Activated naive CD4-positive, alpha-beta T cell treated with anti-CD3 and anti-CD28 coated beads, Interleukin-2, amount 50 U/mL, for 72 hours (primary cell): ENCODE measurements at regions not wholly inside any gene's neighbourhood (a gene's known extent, or its start where the extent isn't known, plus 50 kb on each side); places are given as distances from the start of the nearest gene placed in this dataset.
A peak's percentile ranks its signal among the peaks of the same experiment; 100 is the strongest.

ENCODE experiments used
- ATAC-seq, 2 donors: fragments of 150-1000 bp; cut with Tn5 transposase; 2 replicates each; pipeline ENCODE4 v1.10.0; 2021; ENCODE audit warnings: mild to moderate bottlenecking in 2 of 2, moderate library complexity in 2 of 2
- DNase-seq, 2 donors: peaks; one replicate each; pipeline ENCODE4 v3.0.0; 2021 to 2022; ENCODE audit warnings: low spot score in 2 of 2
- H3K27ac Mint-ChIP-seq, 2 donors: one replicate each; pipeline ENCODE4 v1.8.0; 2022; ENCODE audit warnings: mild to moderate bottlenecking in 2 of 2, mixed read lengths in 2 of 2
- H3K36me3 Mint-ChIP-seq, 2 donors: one replicate each; pipeline ENCODE4 v1.8.0; 2022; ENCODE audit warnings: mixed read lengths in 2 of 2
- H3K9me3 Mint-ChIP-seq, 2 donors: one replicate each; pipeline ENCODE4 v1.8.0; 2022; ENCODE audit warnings: mixed read lengths in 2 of 2

DNA sequence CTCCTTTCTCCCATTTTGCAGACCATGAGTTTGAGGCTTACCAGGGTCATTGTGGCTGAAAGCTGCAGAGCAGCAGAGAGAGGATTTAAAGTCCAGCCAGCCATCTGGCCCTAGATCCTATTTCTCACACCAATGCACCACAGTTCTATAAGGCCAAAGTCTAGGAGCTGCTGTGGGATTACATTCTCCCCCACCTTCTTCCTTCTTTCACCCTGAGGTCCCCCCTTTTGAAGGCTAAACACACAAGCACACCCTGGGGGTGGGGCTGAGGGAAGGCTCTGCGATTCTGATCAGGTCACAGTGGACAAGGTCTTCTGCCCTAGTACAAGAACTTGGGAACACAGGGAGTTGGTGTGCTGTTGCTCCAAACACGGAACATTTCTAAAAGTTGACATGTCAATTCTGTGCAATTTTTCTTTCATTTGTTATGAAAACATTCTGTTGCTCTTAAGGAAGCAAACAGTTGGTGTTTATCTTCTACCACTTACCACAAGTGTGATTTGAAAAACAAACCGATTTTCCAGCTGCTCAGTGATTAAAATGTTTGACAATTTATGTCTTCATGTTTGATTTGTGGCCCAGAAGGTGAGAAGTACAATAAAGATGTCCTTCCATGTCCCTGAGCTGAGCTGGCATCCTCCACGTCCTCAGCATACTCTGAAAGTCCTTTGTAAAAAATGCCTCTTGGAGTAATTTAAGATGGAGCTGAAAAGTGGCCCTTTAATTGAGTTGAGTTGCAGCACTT lies 271.6 kb upstream of the PPP2R2D start:
- DNase-seq (no peak), ATAC-seq (no peak)
- Mint-ChIP-seq H3K9me3 (peaks cover 0 to 9% of the 10 kb centered on the region in 2 donors), H3K27ac (no peak overlapping the region), H3K36me3 (no peaks in the 10 kb centered on the region)

DNA sequence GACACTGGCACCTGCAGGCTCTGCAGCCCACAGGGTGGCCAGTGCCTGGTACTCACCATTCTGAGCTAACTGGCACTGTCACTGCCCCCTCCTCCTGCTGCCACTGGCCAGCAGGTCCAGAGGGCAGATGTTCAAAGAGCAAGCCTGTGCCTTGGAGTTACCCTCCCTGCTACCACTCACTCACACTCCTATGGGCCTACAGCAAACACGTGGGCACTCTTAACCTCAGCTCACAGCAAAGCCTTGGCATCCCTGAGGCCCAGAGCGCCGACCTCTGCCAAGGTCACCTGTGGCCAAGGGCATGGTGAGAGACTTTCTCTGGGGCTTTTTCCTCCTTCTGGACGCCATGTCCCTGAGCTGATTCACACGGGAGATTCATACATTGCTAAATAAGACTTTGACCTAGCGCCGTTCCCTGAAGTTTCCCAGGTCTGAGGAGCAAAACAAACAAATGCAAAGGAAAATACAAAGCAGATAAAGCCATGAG lies 270.0 kb upstream of the PPP2R2D start:
- Mint-ChIP-seq H3K36me3 (peaks cover 0 to 3% of the 10 kb centered on the region in 2 donors), H3K9me3 (peaks cover 2 to 9% of the 10 kb centered on the region in 2 donors), H3K27ac (no peak overlapping the region)
- no peak for ATAC-seq
- DNase-seq, result no peak

DNA sequence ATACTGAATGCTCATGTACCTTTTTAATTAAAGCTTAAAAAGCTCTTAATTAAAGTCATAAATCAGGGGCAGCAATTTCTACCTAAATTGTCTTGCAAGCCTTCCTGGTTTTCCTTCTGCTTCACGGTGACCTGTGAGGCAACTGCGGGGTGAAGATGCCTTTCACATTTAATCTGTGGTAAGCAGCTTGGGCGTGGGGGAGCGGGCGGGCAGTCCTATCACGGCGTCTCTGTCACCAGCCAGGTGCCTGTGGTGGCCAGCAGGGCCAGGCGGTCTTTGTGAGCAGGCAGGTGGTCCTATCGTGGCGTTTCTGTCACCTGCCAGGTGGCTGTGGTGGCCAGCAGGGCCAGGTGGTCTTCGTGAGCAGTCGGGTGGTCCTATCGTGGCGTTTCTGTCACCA lies 269.2 kb upstream of the PPP2R2D start:
- Mint-ChIP-seq H3K9me3 (peaks cover 4 to 9% of the 10 kb centered on the region in 2 donors), H3K27ac (no peak overlapping the region), H3K36me3 (peaks cover 0 to 6% of the 10 kb centered on the region in 2 donors)
- ATAC-seq (no peak), DNase-seq (no peak)

DNA sequence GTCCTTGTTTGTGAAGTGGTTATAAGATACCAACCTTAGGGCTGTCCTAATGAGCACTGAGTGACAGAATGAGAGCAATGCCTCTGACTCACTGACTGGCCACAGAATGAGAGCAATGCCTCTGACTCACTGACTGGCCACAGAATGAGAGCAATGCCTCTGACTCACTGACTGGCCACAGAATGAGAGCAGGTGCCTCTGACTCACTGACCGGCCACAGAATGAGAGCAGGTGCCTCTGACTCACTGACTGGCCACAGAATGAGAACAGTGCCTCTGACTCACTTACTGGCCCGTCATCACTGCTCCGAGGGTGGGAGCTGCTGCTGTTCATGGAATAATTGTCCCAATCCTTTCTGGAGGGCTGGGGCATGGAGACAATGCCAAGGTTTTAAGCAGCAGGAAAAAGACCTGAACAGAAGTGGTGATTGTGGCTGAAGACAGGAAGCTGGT lies 265.2 kb upstream of the PPP2R2D start:
- Mint-ChIP-seq H3K27ac (no peak overlapping the region), H3K9me3 (peaks cover 0 to 9% of the 10 kb centered on the region in 2 donors), H3K36me3 (peaks cover 6 to 14% of the 10 kb centered on the region in 2 donors)
- ATAC-seq, result peak; percentile 78 to 93
- peak in 1 of 2 donors; percentile 64 for DNase-seq

DNA sequence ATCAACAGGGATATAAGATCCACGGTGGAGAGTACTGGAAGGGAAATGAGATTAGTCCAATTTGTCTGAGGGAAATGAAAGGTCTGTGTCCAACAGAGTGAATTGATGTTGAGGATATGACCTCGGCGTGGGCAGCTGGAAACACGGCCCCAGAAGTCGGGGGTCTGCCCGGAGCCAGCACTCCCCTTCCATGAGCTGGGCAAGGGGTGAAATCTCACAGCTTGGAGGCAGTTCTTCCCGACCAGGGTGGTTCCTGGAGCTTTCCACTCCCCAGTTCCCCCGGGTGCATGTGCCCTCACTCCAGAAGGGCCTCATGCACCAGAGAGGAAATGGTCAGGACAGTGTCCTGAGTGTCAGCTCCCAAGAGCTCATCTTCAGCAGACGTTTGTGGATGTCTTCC lies 264.7 kb upstream of the PPP2R2D start:
- H3K9me3 Mint-ChIP-seq, result peaks cover 0 to 9% of the 10 kb centered on the region in 2 donors
- H3K27ac Mint-ChIP-seq, result no peak overlapping the region
- DNase-seq (no peak), ATAC-seq (no peak)
- peaks cover 6 to 14% of the 10 kb centered on the region in 2 donors for H3K36me3 Mint-ChIP-seq

DNA sequence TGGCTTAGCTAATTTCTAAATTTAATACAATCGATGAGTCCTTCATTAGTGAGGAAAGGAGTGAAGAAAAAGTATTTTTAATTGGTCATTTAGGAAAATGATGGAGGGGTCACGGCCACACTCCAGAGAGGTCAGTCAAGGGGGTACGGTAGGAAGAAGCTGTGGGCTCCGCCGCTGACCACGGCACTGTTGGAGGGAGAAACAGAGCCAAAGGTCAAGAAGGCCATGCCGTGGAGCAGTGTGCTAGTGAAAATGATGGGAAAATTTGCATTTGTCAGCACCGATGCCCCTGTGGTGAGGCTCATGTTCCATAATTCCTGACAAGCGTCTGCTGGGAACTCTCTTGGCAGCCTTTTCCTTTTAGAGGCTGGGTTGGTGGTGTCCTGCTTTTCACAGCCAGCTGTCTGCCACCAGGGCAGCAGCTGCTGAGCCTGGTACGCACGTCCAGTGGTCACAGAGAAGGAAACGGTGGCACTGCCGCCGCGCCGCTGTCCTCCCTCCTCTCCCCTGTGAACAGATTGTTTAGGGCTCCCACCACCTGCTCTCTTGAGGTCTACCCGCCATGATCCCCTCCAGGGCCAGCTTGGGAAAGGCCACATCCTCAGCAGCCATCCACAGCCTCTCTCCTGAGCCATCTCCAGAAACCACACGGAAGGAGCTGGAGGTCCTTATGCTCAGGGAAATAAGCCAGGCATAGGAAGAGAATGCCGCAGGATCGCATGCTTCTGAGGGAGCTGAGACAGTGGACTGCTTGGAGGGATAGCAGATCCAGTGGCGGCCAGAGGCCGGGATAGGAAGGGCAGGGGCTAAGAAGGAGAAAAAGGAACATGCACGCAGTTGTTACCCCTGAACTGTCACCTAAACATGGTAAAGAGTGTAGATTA lies 263.7 kb upstream of the PPP2R2D start:
- ATAC-seq, result no peak
- DNase-seq, result no peak
- peaks cover 3 to 12% of the 10 kb centered on the region in 2 donors for H3K9me3 Mint-ChIP-seq
- H3K36me3 Mint-ChIP-seq, result peaks cover 6 to 14% of the 10 kb centered on the region in 2 donors
- no peak overlapping the region for H3K27ac Mint-ChIP-seq

DNA sequence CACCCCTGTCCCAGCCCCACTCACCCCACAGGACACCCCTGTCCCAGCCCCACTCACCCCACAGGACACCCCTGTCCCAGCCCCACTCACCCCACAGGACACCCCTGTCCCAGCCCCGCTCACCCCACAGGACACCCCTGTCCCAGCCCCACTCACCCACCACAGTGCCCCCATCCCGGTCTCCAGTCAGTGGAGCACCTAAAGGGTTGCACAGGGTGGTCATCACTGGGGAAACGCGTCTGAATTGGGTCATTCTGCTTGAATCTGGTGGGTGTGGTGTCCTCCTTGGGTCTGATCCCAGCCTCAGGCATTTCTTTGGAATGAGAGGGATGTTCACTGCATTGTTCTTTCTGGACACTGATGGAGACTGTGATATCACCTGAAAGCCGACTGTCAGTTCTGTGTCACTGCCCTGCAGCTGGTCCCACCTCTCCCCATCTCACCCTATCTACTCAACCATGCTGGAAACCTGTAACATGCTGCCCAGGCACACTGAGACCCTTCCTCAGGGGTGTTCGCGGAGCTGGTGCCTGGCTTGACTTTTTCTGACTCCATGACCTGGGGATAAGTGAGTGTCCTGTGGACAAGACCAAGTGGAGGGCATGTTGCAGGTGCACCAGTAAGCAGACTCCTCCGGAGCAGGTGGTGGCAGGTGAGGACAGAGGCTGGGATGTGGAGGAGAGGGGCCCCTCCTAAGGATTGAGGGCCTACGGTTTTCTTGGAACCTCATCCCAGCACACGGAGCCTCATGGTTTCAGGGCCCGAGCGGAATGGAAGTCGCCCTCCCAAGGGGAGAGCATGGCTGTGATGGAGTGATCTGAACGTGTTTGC lies 262.5 kb upstream of the PPP2R2D start:
- H3K36me3 Mint-ChIP-seq, result peaks cover 6 to 14% of the 10 kb centered on the region in 2 donors
- no peak overlapping the region for H3K27ac Mint-ChIP-seq
- peaks cover 4 to 13% of the 10 kb centered on the region in 2 donors for H3K9me3 Mint-ChIP-seq
- no peak for DNase-seq
- ATAC-seq, result no peak

DNA sequence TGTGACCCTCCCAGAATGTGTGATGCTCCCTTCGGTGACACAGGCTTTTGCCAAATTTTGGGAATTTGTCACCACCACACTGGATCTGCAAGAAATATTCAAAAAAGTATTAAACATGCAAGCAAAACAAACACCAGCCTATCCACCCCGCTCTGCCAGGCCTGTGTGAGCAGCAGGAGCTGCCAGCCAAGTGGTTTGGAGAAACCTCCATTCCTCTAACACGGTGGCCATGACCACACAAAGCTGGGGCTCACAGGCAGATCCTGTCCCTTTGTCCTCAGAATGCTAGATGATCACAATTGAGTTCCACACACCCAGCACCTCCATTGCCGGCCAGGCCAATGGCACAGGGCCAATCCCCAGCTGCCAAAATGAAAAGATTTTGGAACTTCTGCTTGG lies 261.9 kb upstream of the PPP2R2D start:
- Mint-ChIP-seq H3K36me3 (peaks cover 6 to 14% of the 10 kb centered on the region in 2 donors), H3K27ac (no peak overlapping the region), H3K9me3 (peaks cover 4 to 13% of the 10 kb centered on the region in 2 donors)
- DNase-seq (no peak), ATAC-seq (no peak)

DNA sequence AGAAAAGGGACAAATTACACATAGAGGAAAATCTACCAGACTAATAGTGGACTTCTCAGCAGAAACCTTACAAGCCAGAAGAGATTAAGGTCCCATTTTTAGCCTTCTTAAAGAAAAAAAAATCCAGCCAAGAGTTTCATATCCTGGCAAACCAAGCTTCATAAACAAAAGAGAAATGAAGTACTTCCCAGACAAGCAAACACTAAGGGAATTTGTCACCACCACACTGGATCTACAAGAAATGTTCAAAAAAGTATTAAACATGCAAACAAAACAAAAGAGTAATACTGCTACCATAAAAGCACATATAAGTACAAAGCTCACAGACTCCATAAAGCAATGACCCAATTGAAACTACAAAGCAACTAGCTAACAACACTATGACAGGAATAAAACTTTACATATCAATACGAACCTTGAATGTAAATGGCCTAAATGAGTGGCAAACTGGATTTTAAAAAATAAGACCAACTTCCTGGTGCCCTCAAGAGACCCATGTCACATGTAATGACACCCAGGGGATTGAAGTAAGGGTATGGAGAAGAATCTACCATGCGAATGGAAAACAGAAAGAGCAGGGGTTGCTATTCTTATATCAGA lies 260.7 kb upstream of the PPP2R2D start:
- ATAC-seq (no peak), DNase-seq (no peak)
- peaks cover 4 to 13% of the 10 kb centered on the region in 2 donors for H3K9me3 Mint-ChIP-seq
- H3K36me3 Mint-ChIP-seq, result peaks cover 6 to 14% of the 10 kb centered on the region in 2 donors
- no peak overlapping the region for H3K27ac Mint-ChIP-seq

DNA sequence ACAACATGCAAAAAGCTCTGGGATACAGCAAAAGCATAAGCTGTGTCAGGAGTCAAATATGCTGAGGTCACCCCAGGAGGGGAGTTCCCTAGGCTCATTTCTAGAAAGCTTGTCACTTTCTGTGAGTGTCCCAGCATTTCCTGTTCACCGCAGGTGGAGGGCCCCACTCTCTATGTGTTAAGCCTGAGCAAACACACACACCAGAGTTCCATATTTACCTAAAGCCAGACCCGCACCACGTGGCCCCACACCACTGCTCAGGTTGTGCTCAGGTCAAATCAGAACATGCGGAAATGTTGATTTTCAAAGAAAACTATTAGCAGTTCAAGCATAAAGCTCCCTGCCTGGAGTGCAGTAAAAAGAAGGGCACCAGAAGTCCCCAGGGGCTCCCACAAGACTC lies 259.6 kb upstream of the PPP2R2D start:
- ATAC-seq (peak; percentile 83 to 97), DNase-seq (peak in 1 of 2 donors; percentile 35)

DNA sequence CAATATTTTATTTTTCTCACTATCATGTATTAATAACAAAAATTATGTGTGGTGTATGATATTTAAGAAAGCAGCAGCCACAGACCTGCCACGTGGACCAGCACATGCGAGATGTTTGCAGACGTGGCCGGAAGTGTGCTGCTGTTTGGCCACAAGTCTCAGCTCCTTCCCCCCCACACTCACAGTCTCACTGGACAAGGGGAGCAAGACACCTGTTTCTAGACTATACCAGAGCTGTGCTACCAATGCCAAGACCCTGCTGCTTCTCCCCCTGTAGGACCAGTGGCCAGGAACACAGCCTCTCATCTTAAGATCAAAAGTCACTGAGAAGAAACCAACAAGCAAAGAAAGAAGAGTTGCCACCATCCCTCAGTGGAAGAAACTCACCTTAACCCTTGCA lies 258.9 kb upstream of the PPP2R2D start:
- H3K27ac Mint-ChIP-seq, result no peak overlapping the region
- peaks cover 6 to 8% of the 10 kb centered on the region in 2 donors for H3K36me3 Mint-ChIP-seq
- peaks cover 4 to 9% of the 10 kb centered on the region in 2 donors for H3K9me3 Mint-ChIP-seq
- no peak for ATAC-seq
- DNase-seq, result no peak

More for the DNA sequence above, 259.6 kb upstream of the PPP2R2D start:
- Mint-ChIP-seq H3K27ac (no peak overlapping the region), H3K36me3 (peaks cover 6 to 8% of the 10 kb centered on the region in 2 donors), H3K9me3 (peaks cover 4 to 9% of the 10 kb centered on the region in 2 donors)

DNA sequence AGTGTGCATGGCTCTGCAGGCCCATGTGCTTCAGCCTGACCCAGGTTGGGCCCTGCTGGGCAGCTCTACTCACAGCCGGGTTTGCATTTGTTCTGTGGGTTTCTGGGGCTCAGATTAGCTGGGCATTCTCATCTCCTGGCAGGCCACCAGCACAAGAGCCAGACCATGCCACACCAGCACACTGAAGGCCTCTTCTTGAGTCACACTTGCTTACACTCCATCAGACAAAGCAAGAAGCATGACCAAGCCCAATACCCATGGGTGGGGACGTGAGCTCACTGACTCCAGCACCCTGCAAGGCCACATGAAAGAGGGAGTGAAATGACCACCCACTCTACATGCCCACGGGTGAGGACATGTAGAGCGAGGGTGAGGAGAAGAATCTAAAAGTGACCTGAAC lies 257.8 kb upstream of the PPP2R2D start:
- ATAC-seq (no peak), DNase-seq (no peak)
- H3K9me3 Mint-ChIP-seq, result peaks cover 4 to 9% of the 10 kb centered on the region in 2 donors
- no peak overlapping the region for H3K27ac Mint-ChIP-seq
- H3K36me3 Mint-ChIP-seq, result peaks cover 6 to 8% of the 10 kb centered on the region in 2 donors

DNA sequence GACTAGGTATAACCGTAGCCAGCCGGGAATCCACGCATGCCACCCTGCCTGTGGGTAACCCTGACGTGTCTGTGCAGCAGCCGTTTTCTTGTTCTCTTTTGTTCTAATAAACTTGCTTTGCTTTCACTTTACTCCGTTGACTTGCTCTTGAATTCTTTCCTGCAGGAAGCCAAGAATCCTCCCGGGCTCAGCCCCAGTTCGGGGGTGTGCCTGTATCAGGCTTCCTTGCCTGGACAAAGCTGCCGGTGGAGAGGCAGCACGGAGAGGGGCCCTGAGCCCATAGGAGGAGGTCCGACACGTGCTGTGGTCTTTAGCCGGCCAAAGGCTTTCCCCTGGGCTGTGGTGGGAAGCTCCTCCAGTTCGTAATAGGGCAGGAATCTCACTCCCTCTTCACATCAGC lies 256.5 kb upstream of the PPP2R2D start:
- Mint-ChIP-seq H3K36me3 (peaks cover 6% of the 10 kb centered on the region in 2 donors), H3K27ac (no peak overlapping the region), H3K9me3 (peaks cover 4 to 9% of the 10 kb centered on the region in 2 donors)
- ATAC-seq (no peak), DNase-seq (no peak)

DNA sequence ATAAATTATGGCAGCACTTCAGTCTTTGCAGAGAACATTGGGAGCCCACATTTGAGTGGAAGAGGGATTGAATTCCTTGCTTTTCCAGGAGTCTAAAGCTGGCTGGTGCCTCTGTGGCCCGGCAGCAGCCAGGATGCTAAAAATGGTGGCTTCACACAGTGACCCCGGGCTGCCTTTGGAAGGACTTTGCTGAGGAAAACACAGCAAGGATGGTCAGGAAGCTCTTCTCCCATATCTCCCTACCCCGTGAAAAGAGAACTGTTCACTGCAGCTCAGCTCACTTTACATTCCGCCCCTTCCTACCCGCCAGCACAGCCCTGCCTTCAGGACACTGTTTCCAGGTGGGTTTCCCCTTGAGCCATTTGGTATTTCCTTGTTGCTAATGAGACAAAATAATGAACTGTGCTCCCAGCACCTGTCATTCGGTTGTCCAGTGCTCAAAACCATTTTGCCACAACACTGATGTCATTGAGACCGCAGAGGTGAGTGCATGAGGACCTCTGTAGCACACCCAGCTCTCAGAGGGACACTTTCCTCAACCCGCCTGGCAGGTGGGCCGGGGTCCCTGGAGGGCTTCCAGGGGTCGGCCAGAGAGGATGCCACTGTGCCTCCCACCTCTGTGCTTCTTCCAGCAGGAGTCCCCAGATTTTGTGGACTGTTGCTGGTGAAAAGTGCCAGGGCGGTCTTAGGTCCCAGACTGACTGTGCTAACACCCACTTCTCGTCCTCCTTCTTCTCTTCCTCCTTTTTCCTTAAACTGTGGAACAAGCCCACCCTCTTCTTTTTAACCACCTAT lies 255.7 kb upstream of the PPP2R2D start:
- H3K27ac Mint-ChIP-seq, result no peak overlapping the region
- no peaks in the 10 kb centered on the region for H3K36me3 Mint-ChIP-seq
- ATAC-seq, result no peak
- no peak for DNase-seq
- H3K9me3 Mint-ChIP-seq, result peaks cover 4 to 8% of the 10 kb centered on the region in 2 donors

DNA sequence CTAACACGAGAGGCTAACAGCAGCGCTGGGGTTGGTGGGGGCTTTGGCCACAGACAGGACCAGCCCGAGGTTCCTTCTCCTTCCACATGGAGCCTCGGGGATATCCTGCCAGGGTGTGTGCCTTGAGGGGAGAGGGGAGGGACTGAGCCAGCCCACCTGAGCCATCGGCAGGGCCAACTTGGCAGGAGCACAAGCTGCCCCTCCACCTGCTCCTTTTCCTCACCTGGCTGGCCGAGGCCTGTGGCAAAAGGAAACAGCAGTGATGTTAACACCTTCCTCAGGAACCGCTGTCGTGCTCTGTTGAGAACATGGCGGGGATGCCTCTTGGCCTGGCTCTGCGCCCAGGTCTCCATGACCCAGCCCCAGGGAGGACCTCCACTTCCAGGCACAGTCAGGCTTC lies 255.1 kb upstream of the PPP2R2D start:
- H3K27ac Mint-ChIP-seq, result no peak overlapping the region
- no peaks in the 10 kb centered on the region for H3K36me3 Mint-ChIP-seq
- ATAC-seq (no peak), DNase-seq (no peak)
- H3K9me3 Mint-ChIP-seq, result peaks cover 4% of the 10 kb centered on the region in 2 donors
